NCI-H2107 (cell line): ENCODE measurements at regions not wholly inside any gene's neighbourhood (a gene's known extent, or its start where the extent isn't known, plus 50 kb on each side); places are given as distances from the start of the nearest gene placed in this dataset.

Experiments used
- DNase-seq: peaks from one replicate; lab custom pipeline; 2025; lab: John Stamatoyannopoulos, UW

DNA sequence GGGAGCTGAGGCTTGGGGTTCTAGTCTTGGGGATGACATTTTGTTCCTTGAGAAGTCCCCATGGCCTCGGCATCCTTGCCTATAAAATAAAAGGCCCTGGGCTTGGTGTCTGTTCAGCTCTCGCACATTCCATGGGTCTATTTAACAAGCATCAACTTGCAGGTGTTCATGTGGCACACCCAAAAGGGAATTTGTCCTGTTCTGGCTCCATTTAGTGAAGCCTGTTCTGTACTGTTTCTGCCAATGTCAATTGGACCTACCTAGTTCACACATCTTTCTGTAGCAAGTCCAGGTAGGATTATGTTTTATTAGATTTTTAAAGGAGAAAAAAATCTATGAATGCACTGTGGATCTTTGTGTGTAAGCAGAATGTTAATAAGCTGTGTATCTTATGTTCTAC is 262.0 kb downstream of the HIVEP2 start:
- no peak for DNase-seq

DNA sequence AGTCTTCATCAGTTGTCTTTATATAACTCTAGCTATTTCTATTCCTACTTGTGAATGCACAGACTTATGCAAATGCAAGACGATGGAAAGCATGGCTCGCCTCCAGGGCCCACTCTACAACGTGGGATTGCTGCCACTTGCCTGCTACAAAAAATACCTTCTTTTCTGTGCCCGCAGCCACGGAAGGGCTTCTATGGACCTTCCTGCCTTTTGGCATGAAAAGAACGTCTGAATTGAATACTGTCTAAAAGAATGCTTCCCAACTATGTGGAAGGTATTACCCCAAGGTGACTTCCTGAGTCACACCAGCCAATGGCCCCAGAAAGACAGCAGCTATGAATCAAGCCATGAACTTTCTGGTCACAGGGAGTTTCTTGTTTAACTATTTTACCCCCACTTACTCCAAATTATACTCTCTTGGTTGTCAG is 261.2 kb downstream of the HIVEP2 start:
- no peak for DNase-seq

DNA sequence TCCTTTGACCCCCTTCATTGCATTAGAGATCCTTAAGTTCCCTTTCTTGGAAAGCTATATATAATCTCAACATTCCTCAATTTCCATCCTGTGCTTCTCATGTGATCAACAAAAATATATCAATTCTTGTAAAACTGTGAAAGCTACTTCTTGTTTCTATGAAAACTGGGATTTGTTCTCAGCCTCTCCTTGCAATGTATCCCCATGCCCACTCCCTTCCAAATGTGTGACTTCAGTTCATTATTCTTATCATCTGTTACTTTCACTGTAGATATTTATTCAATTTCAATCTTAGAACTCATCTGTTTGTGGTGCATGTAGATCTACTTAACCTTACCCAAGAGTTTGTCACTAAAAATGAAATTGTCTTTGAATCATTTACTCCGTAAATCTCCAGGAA is 260.6 kb downstream of the HIVEP2 start:
- no peak for DNase-seq

DNA sequence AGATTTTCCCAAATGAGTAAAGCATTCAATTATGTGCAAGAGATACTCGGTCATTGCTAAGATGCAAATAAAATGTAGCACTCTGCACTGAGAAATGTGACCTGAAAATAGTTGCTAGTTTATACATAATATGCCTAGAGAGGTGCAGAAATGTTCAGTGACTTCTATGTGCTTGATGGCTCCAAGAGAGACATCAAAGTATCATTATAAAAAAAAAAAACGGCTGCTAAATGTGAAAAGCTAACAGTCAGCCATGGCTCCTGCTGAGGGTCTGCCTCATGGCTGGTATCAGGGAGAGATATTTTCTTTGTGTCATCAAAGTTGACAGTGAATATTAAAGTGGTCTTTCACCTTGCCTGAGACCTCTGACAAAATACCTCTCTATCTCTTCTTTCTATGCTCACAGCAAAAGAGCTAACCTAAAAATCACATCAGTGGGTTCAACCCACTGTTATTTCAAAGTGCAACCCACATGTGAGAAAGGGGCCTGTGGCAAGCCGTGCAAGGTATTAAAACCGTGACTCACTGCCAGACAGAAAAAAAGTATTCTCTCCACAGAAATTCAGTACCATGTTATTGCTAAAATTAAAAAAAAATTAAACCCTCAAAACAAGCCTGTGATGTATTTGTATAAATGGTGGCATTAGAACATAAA is 259.0 kb downstream of the HIVEP2 start:
- no peak for DNase-seq

DNA sequence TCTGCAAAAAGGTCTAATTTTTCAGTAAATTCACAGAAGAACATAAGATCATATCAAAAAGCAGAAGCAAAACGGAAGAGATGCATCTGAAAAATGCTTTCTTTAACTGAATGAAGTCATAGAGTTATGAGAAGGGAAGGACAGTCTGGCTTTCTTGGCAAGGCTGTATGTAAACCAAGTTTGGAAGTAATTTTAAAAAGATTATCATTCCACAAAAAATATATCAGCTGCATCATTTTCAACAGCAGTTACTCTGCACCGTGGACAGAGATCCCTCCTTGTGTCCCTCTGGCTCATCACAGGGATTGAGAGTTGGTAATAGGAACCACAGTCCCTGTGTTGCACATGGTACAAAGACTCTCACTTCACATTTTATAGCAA is 258.5 kb downstream of the HIVEP2 start:
- DNase-seq, result no peak

DNA sequence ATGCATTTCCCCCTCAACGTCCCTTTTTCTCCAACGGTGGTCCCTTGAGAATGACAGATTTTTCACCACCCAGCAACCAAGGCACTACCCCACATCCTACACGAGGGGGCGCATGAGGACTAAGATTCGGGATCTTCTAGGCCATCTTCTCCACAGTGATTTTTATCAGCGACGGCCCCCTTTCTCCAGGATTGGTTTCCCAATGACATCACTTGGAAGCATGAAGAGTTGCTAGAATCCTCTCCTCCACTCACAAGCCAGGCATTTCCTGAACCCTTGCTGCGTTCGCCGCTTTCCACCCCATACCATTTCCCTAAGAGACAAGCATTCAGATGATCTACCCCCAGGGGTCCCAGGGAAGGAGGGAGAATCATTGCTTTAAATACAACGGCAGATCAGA is 252.0 kb downstream of the HIVEP2 start:
- DNase-seq, result peak; percentile 32

DNA sequence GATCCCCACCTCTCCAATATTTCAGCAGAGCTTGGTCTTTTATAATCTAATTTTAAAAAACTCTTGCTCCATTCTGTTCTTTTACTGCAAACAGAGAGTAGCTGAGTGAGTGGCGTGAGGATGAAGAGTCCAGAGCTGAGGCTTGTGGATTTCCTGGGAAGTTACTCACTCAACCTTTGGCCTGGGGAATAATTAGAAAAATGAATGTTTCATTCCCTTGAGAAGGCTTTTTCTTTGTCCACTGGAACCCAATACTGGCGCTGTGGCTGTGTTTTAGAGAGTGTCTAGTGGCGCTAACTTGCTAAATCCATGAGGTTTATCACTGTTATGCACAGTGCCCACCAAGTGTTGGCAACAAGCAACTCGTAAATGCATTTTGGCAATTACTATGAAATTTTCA is 251.5 kb downstream of the HIVEP2 start:
- no peak for DNase-seq

DNA sequence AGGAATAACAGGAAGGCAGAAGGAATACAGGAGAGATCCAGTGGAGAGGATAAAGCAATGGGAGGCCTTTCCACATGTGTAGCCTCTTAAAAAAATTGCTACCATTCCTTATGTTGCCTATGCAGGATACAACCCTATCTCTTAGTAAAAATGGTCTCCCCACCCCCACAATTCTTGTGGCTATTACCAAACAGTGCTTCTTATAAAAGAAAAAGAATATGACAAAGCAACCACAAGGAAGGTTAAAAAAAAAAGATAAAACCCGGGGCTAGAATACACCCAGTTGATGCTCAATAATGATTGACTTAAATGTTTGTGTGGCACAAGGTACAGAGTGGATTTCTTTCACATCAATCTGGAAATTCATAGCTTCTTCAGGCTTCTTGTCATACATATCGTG is 250.9 kb downstream of the HIVEP2 start:
- DNase-seq, result no peak

DNA sequence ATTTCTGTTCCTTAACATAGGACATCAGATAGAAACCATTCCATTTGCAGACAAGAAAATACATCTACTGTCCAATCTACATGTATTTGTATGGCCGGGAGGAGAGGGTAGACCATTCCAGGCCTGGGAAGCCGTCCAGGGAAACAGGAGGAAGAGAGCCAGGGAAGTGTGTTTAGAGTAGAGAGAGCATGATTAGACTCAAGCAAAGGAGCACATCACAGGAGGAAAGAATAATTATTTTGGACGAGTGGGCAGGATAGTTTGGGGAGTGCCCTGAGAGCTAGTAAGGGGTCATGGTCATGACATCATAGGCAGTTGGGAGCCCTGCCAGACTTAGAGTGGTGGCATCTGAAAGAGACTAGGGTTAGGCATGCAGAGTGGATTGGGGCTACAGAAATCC is 250.0 kb downstream of the HIVEP2 start:
- no peak for DNase-seq

DNA sequence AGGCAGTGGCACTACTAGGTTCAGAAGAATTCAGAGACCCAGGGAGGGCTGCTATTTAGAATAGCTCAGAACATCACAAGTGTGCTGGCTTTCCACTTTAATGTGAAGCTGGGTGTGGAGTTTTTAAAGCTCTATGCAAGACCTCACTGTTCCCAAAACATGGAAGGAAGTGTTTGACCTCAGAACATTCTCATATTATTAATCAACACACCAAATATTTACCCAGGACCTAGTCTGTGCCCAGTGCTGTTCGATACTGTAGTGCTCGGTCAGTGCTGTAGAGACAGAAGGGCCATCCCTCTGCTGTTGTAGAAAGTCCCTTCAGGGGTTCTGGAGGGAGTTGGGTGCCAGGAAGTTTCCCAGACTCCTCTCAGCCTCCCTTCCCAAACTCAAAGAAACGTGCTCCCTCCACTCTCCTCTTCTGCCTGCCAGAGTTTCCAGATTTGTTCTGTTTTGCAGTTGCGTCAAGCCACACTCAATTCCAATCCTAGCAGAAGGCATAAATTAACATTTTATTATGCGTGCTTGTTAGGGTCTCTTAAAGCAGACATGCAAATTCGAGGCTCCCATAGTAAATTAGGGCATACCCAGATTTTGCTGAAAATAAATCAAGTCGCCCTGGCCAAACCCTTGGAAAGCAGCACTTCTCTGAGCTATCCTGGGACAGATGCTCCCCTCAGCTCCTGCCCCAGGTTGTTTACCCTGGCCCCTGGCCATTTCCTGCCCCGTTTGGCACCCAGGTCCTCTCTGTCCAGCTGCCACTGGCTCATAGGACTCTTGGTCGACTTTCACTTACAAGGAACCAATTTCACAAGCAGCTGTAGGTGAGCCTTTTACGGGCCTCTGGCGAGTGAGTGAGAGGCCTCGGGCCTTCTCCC is 248.6 kb downstream of the HIVEP2 start:
- DNase-seq, result no peak

DNA sequence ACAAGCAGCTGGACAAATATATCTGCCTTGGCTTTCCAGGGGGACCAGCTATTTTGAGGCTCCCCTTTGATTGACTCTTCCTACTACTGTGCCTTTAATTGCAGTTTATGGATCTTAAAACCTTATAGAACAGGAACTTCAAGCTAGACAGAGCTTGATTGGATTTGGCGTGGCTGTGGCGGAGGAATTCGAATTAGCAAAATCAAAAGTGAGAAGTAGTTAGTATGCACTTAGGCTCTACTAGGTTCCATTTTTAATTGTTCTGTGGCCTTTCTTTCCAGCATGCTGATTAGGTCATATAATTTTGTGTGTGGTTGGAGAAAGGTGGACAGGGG is 248.0 kb downstream of the HIVEP2 start:
- no peak for DNase-seq

DNA sequence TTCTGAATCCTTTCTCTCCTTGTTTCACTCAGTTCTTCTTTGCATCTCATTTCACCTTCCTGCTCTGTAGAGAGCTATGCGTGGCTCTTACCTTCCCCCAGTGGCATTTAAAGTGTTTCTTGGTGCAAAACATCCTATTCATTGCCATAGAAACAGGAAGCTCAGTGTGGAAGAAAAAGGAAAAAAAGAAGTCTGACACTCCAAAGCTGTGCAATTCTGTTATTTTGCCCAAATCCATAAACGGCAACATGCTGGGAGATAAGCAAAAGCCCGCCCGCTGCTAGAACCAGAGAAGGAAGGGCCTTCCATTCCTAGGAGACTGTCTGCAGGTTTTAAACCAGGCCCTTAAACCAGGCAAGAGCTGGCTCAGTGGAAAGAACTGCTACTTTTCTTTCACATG is 247.1 kb downstream of the HIVEP2 start:
- DNase-seq, result no peak

DNA sequence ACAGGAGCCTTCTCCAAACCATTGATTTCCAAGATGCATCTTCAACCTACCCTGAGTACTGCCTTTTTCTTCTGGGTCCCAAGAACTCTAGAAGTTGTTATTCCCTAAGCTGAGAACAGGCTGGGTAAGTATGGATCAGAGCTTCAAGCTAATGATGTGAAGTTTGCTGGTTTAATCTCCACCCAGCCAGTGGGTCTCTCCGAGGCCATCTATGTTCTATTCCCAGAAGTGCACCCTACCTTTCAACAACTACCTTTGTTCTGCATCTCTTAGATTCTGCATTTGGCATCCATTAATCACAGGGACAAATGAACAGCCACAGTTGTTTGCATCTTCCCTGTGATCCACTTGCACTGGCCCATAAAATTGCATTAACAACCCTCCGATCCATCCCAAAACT is 246.2 kb downstream of the HIVEP2 start:
- no peak for DNase-seq

DNA sequence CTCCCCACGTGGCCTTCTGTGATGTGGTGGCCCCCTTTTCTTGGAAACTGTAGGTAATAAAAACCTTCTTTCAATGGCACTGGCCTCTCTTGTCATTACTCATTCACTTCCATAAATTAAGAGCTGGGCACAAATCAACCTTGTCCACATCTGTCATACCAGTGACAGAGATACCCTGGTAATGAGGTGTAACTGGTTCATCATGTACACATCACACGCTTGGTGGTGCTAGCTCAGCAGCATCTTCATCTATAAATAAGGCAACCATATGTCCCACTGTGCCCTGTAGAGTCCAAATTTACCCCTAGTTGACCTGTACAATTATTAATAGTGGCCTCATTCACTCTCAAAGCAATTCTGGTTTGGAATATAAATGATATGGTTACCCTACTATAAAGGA is 245.6 kb downstream of the HIVEP2 start:
- DNase-seq, result no peak

DNA sequence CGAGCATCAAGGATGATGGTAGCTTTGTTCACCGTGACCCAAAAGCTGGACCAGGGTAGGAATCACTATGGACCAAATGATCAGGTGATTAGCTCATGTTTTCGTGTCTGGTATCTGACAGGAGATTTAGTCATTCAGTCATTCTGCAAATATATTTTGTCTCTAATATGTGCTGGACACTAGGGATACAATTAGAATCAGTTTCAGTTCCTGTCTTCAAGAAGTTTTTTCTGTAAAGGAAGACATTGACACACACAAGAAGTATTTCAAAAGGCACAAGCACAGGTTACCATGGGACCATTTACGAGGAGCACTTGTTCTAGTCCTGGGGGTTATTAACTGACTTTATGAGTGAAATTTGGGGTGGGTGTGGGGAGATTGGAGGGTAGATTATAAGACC is 244.9 kb downstream of the HIVEP2 start:
- no peak for DNase-seq

DNA sequence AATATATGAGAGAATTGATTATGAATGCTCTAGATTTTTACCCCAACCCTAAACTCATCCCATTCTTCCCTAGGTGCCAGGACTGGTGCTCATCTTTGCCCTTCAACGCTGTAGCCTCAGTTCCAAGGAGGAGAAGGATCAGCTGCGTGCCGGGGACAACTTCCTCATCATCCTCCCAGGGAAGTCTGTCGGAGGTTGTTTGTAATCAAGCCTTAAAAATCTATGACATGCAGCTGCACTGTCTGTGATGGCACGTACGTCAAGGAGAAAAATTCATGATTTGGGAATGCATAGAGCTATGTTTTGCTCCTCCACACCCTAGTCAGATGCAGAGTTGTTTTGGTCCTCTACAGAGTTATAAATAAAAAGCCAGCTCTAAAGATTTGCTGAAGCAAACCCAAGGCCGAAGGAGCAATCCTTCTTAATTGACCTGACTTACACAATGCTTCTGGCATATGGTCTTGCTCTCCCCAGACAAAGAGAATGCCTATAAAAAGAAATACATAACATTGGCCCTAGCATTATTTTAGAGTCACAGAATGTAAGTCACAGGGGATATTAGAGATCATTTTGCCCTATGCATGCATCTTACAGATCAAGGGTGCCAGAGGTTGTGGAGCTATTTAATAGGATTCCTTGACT is 244.2 kb downstream of the HIVEP2 start:
- no peak for DNase-seq
